HEK293T (cell line): ENCODE measurements at regions not wholly inside any gene's neighbourhood (a gene's known extent, or its start where the extent isn't known, plus 50 kb on each side); places are given as distances from the start of the nearest gene placed in this dataset.

Experiments
- CTBP1 ChIP-seq: fragments of 450-650 bp; IDR thresholded peaks from 2 replicates; pipeline ENCODE4 v1.6.1; 2016; ENCODE audit warnings: borderline replicate concordance
- ELF4 ChIP-seq: fragments of 450-650 bp; IDR thresholded peaks from 2 replicates; pipeline ENCODE4 v1.6.1; 2017; ENCODE audit warnings: antibody characterized with exemption
- FOXA1 ChIP-seq: fragments of 450-650 bp; IDR thresholded peaks from 2 replicates; pipeline ENCODE4 v1.6.1; 2016; ENCODE audit warnings: mild to moderate bottlenecking
- FOXK2 ChIP-seq: fragments of 450-650 bp; IDR thresholded peaks from 2 replicates; pipeline ENCODE4 v1.6.1; 2016; ENCODE audit warnings: mild to moderate bottlenecking
- FOXM1 ChIP-seq: fragments of 450-650 bp; IDR thresholded peaks from 2 replicates; pipeline ENCODE4 v1.6.1; 2017; ENCODE audit warnings: mild to moderate bottlenecking, borderline replicate concordance
- HDGF ChIP-seq: fragments of 450-650 bp; IDR thresholded peaks from 2 replicates; pipeline ENCODE4 v1.6.1; 2017; ENCODE audit warnings: antibody characterized with exemption, borderline replicate concordance
- PKNOX1 ChIP-seq: fragments of 450-650 bp; IDR thresholded peaks from 2 replicates; pipeline ENCODE4 v1.6.1; 2016
- SP1 ChIP-seq: fragments of 450-650 bp; IDR thresholded peaks from 2 replicates; pipeline ENCODE4 v1.6.1; 2017
- SUZ12 ChIP-seq: fragments of 450-650 bp; IDR thresholded peaks from 2 replicates; pipeline ENCODE4 v1.6.1; 2016; ENCODE audit warnings: mild to moderate bottlenecking
- TARDBP ChIP-seq: fragments of 450-650 bp; IDR thresholded peaks from 2 replicates; pipeline ENCODE4 v1.6.1; 2016

GRCh38 chr3:13209634-13209997, 136.4 kb upstream of the IQSEC1 start:
- TF ChIP-seq FOXA1 (no peak), SP1 (no peak), TARDBP (no peak), HDGF (no peak), SUZ12 (no peak), PKNOX1 (no peak), ELF4 (no peak), FOXM1 (no peak), CTBP1 (no peak), FOXK2 (no peak)
